ENCODE measurements at regions not wholly inside any gene's neighbourhood (a gene's known extent, or its start where the extent isn't known, plus 50 kb on each side); places are given as distances from the start of the nearest gene placed in this dataset.
A peak's percentile ranks its signal among the peaks of the same experiment; 100 is the strongest.

GRCh38 chr4:85414972-85415371 lies 60.0 kb upstream of the ARHGAP24 start:
- Histone ChIP-seq H3K4me3 (ENCODE audit: low read depth, low read length) (no peak overlapping the region), H3K27me3 (ENCODE audit: control insufficient read depth, insufficient read depth, low read length) (no peaks in the 10 kb centered on the region), H3K36me3 (ENCODE audit: control insufficient read depth, insufficient read depth, low read length) (no peaks in the 10 kb centered on the region)
- TF ChIP-seq, protein P1, sequence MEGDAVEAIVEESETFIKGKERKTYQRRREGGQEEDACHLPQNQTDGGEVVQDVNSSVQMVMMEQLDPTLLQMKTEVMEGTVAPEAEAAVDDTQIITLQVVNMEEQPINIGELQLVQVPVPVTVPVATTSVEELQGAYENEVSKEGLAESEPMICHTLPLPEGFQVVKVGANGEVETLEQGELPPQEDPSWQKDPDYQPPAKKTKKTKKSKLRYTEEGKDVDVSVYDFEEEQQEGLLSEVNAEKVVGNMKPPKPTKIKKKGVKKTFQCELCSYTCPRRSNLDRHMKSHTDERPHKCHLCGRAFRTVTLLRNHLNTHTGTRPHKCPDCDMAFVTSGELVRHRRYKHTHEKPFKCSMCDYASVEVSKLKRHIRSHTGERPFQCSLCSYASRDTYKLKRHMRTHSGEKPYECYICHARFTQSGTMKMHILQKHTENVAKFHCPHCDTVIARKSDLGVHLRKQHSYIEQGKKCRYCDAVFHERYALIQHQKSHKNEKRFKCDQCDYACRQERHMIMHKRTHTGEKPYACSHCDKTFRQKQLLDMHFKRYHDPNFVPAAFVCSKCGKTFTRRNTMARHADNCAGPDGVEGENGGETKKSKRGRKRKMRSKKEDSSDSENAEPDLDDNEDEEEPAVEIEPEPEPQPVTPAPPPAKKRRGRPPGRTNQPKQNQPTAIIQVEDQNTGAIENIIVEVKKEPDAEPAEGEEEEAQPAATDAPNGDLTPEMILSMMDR (IDR thresholded peaks at IDR 0.05; ENCODE audit: insufficient read depth, low read length, severe bottlenecking): no peak
- peak; percentile 70 for DNase-seq (ENCODE audit: low read depth)
- FAIRE-seq: no peak

GRCh38 chr4:85416094-85416493 lies 58.9 kb upstream of the ARHGAP24 start:
- Histone ChIP-seq H3K27me3 (ENCODE audit: control insufficient read depth, insufficient read depth, low read length) (no peaks in the 10 kb centered on the region), H3K36me3 (ENCODE audit: control insufficient read depth, insufficient read depth, low read length) (no peaks in the 10 kb centered on the region), H3K4me3 (ENCODE audit: low read depth, low read length) (no peak overlapping the region)
- TF ChIP-seq, protein P1 (IDR thresholded peaks at IDR 0.05; ENCODE audit: insufficient read depth, low read length, severe bottlenecking): no peak
- no peak for FAIRE-seq
- peak; percentile 52 for DNase-seq (ENCODE audit: low read depth)

DNA sequence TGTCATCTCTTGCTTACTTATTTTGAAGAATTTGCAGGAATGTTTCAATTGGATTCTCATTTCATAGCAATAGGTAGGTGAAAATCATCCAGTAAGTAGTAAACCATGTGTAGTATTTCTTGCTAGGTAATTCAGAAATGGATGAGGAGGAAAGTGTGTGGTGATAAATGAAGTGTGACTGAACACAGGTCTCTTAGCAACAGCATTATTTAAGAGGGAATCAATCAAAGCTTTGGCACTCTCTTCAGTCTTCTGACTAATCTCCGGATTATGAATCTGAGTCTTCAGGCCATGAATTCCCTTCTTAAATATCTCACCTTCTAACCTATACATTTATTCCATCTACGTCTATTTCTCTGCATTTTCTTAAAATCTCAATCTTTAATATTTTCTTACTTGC lies 55.8 kb upstream of the ARHGAP24 start:
- no peak for FAIRE-seq
- H3K27me3 ChIP-seq (ENCODE audit: control insufficient read depth, insufficient read depth, low read length): no peaks in the 10 kb centered on the region
- peak; percentile 54 for DNase-seq (ENCODE audit: low read depth)

GRCh38 chr4:85420831-85421230 lies 54.1 kb upstream of the ARHGAP24 start:
- no peaks in the 10 kb centered on the region for H3K27me3 ChIP-seq (ENCODE audit: control insufficient read depth, insufficient read depth, low read length)
- H3K36me3 ChIP-seq (ENCODE audit: control insufficient read depth, insufficient read depth, low read length): no peaks in the 10 kb centered on the region
- FAIRE-seq (no peak), DNase-seq (ENCODE audit: low read depth) (no peak)
- H3K4me3 ChIP-seq (ENCODE audit: low read depth, low read length): no peak overlapping the region
- TF ChIP-seq, protein P1 (IDR thresholded peaks at IDR 0.05; ENCODE audit: insufficient read depth, low read length, severe bottlenecking): no peak

More for the DNA sequence above, 55.8 kb upstream of the ARHGAP24 start:
- Histone ChIP-seq H3K36me3 (ENCODE audit: control insufficient read depth, insufficient read depth, low read length) (no peaks in the 10 kb centered on the region), H3K4me3 (ENCODE audit: low read depth, low read length) (no peak overlapping the region)
- TF ChIP-seq, protein P1 (IDR thresholded peaks at IDR 0.05; ENCODE audit: insufficient read depth, low read length, severe bottlenecking): no peak

GRCh38 chr4:85423431-85423830 lies 51.5 kb upstream of the ARHGAP24 start:
- TF ChIP-seq, protein P1 (IDR thresholded peaks at IDR 0.05; ENCODE audit: insufficient read depth, low read length, severe bottlenecking): no peak
- Histone ChIP-seq H3K27me3 (ENCODE audit: control insufficient read depth, insufficient read depth, low read length) (no peaks in the 10 kb centered on the region), H3K4me3 (ENCODE audit: low read depth, low read length) (no peak overlapping the region), H3K36me3 (ENCODE audit: control insufficient read depth, insufficient read depth, low read length) (no peaks in the 10 kb centered on the region)
- peak; percentile 87 for DNase-seq (ENCODE audit: low read depth)
- FAIRE-seq: peak; percentile 43

Data from bronchial epithelial cell (primary cell).